ENCODE measurements at regions not wholly inside any gene's neighbourhood (a gene's known extent, or its start where the extent isn't known, plus 50 kb on each side); places are given as distances from the start of the nearest gene placed in this dataset.

DNA sequence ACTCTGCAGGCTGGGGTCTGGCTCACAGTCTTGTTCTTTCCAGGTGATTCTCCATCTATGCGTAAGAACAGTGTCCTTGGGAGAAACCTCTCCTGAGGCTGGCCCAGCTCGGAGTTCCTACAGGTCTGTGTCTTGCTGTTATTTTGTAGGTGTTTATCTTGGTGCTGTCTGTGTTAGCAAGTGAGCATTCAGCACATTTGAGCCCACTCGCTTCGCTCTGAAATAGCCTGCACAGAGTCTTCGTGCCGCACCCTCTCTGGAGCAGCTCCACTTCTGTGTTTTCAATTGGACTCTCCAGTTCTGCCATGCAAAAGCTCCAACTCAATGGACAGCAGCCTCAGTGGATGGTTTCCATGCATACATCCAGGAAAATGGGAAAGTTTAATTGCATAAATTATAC lies 378.2 kb upstream of the ST6GAL2 start:
- ATAC-seq (no peak), DNase-seq (ENCODE audit: low spot score) (no peak)
- no peak overlapping the region for H3K4me3 Mint-ChIP-seq
- H3K27me3 Mint-ChIP-seq (ENCODE audit: low read depth) = no peaks in the 10 kb centered on the region
- no peaks in the 10 kb centered on the region for H3K36me3 Mint-ChIP-seq
- ChIA-PET CTCF (no interaction called here), POLR2A (interaction anchor here (0.7 kb wide), 1 partner anchor 446 kb away, joined by 3 read pairs; no protein-coding TSS in a partner anchor)
- H3K9me3 Mint-ChIP-seq = no peaks in the 10 kb centered on the region
- H3K4me1 Mint-ChIP-seq = peaks cover 11% of the 10 kb centered on the region
- no peak overlapping the region for H3K27ac Mint-ChIP-seq
- TF ChIP-seq JUN (CRISPR knock-in tag; IDR thresholded peaks at IDR 0.05) (no peak), E2F5 (CRISPR knock-in tag; IDR thresholded peaks at IDR 0.05) (no peak), CTCF (IDR thresholded peaks at IDR 0.05) (no peak), ZNF532 (CRISPR knock-in tag; IDR thresholded peaks at IDR 0.05; ENCODE audit: borderline replicate concordance) (no peak), AFF4 (CRISPR knock-in tag; IDR thresholded peaks at IDR 0.05; ENCODE audit: borderline replicate concordance) (no peak), ZNF425 (CRISPR knock-in tag; conservative IDR thresholded peaks at IDR 0.05) (no peak), USF2 (CRISPR knock-in tag; IDR thresholded peaks at IDR 0.05) (no peak), ZNF423 (CRISPR knock-in tag; IDR thresholded peaks at IDR 0.05) (no peak), CREM (CRISPR knock-in tag; IDR thresholded peaks at IDR 0.05) (no peak), TP53 (CRISPR knock-in tag; IDR thresholded peaks at IDR 0.05) (no peak), ZNF263 (CRISPR knock-in tag; IDR thresholded peaks at IDR 0.05; ENCODE audit: low read depth) (no peak), MLX (CRISPR knock-in tag; IDR thresholded peaks at IDR 0.05) (no peak)
- TF ChIP-seq, protein P1, sequence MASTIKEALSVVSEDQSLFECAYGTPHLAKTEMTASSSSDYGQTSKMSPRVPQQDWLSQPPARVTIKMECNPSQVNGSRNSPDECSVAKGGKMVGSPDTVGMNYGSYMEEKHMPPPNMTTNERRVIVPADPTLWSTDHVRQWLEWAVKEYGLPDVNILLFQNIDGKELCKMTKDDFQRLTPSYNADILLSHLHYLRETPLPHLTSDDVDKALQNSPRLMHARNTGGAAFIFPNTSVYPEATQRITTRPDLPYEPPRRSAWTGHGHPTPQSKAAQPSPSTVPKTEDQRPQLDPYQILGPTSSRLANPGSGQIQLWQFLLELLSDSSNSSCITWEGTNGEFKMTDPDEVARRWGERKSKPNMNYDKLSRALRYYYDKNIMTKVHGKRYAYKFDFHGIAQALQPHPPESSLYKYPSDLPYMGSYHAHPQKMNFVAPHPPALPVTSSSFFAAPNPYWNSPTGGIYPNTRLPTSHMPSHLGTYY (CRISPR knock-in tag; IDR thresholded peaks at IDR 0.05) = no peak
- TF ChIP-seq, protein P2, sequence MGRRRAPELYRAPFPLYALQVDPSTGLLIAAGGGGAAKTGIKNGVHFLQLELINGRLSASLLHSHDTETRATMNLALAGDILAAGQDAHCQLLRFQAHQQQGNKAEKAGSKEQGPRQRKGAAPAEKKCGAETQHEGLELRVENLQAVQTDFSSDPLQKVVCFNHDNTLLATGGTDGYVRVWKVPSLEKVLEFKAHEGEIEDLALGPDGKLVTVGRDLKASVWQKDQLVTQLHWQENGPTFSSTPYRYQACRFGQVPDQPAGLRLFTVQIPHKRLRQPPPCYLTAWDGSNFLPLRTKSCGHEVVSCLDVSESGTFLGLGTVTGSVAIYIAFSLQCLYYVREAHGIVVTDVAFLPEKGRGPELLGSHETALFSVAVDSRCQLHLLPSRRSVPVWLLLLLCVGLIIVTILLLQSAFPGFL (CRISPR knock-in tag; IDR thresholded peaks at IDR 0.05; ENCODE audit: borderline replicate concordance) = no peak
- TF ChIP-seq, protein P3, sequence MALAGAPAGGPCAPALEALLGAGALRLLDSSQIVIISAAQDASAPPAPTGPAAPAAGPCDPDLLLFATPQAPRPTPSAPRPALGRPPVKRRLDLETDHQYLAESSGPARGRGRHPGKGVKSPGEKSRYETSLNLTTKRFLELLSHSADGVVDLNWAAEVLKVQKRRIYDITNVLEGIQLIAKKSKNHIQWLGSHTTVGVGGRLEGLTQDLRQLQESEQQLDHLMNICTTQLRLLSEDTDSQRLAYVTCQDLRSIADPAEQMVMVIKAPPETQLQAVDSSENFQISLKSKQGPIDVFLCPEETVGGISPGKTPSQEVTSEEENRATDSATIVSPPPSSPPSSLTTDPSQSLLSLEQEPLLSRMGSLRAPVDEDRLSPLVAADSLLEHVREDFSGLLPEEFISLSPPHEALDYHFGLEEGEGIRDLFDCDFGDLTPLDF (CRISPR knock-in tag; IDR thresholded peaks at IDR 0.05) = no peak
- TF ChIP-seq, protein P4, sequence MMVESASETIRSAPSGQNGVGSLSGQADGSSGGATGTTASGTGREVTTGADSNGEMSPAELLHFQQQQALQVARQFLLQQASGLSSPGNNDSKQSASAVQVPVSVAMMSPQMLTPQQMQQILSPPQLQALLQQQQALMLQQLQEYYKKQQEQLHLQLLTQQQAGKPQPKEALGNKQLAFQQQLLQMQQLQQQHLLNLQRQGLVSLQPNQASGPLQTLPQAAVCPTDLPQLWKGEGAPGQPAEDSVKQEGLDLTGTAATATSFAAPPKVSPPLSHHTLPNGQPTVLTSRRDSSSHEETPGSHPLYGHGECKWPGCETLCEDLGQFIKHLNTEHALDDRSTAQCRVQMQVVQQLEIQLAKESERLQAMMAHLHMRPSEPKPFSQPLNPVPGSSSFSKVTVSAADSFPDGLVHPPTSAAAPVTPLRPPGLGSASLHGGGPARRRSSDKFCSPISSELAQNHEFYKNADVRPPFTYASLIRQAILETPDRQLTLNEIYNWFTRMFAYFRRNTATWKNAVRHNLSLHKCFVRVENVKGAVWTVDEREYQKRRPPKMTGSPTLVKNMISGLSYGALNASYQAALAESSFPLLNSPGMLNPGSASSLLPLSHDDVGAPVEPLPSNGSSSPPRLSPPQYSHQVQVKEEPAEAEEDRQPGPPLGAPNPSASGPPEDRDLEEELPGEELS (CRISPR knock-in tag; IDR thresholded peaks at IDR 0.05) = no peak
